NCI-H187 (cell line): ENCODE measurements at regions not wholly inside any gene's neighbourhood (a gene's known extent, or its start where the extent isn't known, plus 50 kb on each side); places are given as distances from the start of the nearest gene placed in this dataset.
A peak's percentile ranks its signal among the peaks of the same experiment; 100 is the strongest.
"Not testable (repeated sequence)": the region's sequence is repeated elsewhere in the genome, so short reads cannot be mapped to it uniquely, and the experiment has no call there.

Experiments
- DNase-seq, 2 experiments: peaks; one replicate each; lab custom pipeline; 2025; lab: John Stamatoyannopoulos, UW

DNA sequence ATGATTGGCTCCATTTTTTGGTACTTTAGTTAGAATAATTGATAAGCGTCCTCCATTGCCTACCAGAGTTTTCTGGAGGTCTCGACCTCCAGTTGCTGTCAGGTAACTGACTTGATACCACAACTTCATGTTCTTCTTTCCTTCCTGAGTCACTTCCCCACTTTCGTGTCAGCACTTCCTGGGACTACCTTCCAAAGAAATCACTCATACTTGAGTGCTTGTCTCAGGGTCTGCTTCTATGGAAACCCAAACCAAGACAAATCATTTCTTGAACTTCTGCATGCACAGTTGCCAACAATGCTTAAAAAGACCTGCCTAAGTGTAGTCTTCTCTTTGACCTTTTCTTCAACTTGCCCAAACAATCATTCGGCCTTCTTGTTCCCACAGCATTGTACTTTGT is 210.3 kb upstream of the ETAA1 start:
- no peak for DNase-seq

DNA sequence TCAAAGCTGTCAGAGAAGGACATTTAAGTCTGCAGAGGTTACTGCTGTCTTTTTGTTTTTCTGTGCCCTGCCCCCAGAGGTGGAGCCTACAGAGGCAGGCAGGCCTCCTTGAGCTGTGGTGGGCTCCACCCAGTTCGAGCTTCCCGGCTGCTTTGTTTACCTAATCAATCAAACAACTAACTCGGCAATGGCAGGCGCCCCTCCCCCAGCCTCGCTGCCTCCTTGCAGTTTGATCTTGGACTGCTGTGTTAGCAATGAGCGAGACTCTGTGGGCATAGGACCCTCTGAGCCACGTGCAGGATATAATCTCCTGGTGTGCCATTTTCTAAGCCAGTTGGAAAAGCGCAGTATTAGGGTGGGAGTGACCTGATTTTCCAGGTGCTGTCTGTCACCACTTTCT is 201.8 kb upstream of the ETAA1 start:
- DNase-seq, result not testable (repeated sequence)

DNA sequence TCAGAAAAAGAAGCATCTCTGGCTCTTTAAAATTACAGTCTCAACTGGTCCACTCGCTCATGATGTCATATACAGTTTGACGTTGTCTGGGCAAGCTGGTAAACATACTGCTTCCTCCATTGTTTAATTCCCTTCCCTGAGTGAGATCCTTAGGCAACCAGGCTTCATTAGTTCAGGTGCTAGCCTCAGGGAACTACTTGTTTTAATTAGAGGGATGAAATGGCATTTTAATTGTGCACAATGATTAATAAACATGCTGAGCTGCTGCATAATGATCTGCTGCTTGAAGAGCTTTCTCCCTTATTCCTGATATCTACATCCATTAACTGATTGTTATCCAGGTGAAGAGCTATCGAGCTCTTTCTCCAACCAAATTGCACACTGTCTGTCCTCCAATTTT is 195.6 kb upstream of the ETAA1 start:
- DNase-seq, result no peak

DNA sequence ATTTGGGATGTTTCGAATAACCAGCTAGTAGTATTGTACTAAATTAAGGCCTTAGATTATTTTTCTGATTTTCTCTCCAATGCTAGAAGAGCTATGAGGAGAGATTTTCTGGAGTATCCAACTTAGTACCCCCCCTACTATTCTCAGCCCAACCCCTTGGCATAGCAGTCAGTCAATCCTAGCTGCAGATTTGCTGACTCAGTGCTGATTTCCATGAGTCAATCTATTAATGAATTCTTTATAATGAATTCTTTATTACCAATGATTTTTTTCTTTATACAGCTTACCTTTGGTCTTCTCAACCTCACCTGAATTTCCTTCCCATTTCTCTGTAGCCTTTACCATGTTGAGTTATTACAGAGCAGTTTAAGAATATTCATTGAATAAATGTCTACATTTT is 192.8 kb upstream of the ETAA1 start:
- no peak for DNase-seq

DNA sequence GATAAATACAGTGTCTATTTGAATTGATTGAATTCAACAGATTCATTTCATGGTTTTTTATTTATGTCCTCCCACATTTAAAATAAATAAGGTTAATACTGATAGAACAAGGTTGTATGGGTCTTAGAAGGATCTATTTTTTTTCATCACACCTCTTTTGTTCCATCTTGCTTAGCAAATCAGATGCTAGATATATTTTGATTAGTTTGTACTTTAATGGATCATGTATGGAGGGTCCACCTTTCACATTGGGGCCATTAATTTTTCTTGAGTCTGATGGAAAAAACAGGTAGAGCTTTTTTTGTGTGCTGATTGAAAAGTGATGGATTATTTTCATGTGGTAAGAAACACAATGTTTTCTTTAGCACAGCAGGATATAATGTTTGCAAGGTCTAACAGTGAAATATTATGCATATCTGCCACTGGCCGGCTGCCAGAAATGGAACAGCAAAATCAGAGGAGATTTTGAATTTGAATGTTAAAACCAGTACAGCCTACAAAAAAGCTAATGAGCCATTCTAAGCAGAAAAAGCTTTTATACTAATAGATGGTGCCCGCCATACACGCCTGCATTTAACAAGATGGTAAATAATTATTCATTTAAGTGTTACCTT is 188.1 kb upstream of the ETAA1 start:
- no peak for DNase-seq

DNA sequence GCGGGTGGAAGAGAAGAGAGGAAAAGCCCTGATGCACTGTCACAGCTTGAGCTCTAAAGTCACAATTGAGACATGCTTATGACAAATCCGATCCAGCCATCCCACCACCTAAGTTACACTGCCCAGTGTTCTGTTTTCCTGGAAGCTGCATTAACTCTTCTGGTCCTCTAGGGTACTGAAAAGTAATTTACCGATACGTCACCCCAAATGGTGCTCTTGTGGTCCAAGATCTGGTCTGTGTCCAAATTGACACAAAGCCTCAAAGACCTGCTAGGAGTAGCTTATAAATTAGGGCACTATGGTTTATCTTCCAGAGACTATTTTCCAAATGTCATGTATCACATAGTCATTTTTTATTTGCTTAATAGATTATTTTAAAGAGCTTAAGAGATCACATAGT is 186.7 kb upstream of the ETAA1 start:
- DNase-seq, result no peak

DNA sequence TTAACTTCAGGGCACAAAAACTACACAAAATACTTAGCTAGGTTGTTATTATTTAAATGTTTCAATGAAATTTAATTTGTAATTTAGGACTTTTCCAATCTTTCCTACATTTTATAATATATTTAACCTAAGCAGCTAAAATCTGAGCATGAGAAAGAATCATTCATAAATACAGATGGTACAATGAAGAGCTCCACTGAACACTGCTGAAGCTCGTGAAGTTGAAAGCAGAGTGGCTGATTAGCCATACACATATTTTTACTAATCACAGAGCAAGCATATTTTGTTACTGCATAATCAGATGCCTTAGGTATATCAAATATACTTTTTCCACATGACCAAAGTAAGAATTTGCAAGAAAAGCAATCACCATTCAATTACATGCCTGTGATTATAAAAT is 184.9 kb upstream of the ETAA1 start:
- no peak for DNase-seq

DNA sequence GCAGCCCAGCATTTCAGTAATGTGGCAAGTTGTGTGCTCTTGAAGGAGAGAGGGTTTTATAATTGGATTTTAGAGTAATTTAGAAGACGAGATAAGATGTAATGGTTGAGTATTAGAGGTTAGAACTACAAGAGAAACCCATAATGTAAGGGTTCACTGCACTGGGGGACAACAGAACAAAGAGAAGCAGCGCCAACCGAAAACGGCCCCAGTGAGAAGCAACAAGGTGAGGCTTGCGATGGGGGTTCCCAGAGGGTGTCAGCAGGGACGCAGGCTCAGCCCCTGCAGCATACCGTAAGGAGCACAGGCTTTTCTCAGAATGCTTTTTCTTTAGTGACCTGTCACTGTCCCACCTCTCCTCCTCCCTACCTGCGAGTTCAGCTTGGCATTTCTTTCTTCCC is 183.9 kb upstream of the ETAA1 start:
- DNase-seq, result no peak

DNA sequence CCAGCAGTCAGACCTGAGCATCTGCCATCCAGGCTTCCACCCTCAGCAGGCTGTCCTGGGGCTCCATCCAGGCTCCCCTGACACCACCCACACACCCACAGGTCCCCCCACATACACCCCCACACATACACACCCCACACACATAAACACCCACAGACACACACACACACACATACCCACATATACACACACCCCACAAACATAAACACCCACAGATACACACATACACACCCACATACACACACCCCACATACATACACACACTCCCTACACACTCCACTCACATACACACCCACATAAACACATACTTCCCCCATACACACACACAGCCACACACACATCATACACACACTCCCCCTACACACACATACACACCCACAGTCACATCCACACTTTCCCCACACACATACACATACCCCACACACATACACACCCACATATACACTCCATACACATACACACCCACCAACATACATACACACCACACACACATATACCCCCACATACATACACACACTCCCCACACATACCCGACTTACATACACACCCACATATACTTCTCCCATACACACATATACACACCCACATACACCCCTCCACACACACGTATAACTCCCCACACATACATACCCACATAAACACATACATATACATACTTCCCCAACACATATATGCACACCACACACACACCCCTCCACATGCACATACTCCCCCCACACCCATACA is 183.3 kb upstream of the ETAA1 start:
- no peak for DNase-seq

DNA sequence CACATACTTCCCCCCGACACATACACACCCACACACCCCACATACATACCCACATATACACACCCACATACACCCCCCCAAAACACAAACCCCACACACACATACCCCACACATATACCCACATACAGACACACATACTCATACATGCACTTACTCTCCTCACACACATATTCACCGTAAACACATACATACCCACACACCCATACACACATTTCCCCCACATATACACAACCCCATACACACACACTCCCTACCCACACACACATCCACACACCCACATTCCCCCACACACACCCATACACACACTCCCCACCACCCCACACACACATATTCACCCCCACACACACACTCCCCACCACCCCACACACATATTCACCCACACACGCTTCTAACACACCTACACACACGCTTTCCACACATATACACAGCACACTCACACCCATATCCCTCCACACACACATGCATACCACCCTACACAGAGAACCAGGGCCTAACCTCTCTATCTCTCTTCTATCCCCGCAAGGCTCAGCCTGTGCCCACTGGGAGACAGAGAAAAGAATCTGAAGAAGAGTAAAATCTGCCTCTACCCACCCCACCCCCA is 182.4 kb upstream of the ETAA1 start:
- DNase-seq, result no peak

DNA sequence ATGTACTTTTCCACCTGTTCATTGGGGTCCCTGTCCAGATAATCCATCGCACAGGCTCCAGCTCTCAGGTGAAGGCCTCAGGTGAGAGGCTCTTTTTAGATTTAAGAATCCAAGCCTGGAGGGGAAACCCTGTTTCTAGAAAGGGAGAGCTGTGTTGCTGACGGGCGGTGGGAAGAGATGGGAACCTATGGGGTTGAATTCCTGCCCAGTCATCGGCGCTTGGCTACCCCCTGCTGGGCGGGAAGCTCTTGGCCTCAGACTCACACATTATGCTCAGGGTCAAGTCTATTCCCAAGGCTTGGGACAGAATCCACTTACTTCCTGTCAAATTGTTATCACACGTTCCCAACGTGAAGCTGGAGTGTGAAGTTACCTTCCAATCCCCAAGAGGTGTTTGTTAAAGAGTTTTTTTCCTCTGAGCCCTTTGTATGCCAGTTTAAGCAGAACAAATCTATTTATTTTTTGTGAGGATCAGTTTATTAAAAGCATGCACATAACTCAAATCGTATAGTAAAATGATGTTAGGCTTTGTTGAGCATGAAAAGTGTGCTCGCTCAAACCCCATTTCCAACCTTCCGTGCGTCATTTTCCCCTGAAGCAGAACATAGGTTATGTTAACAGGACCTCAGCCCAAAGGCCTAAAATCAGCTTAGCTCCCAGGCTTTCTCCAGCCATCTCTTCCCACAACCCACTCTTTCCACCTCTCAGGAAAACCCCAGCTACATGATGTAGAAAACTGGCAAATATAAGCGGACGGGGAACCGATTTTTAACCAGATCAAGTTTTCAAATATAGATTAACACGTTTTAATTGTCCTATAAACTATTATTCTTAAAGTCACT is 181.7 kb upstream of the ETAA1 start:
- no peak for DNase-seq

DNA sequence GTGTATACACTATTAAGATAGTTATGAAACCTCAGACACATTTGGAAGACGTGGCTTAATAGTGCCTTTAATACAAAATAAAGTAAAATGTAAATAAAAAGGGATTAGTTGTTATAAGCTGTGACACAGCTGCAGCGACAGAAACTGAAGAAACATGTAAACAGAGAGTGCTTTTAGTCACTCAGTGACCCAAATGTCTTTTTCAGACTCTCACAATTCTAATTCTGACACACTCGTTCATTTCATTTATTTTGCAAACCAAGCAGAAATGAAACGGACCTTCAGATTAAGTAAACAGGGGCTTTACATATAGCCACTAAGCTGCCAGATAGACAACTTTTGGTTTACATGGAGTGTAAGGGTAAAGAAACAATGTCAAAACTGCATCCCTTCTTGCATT is 181.0 kb upstream of the ETAA1 start:
- no peak for DNase-seq

DNA sequence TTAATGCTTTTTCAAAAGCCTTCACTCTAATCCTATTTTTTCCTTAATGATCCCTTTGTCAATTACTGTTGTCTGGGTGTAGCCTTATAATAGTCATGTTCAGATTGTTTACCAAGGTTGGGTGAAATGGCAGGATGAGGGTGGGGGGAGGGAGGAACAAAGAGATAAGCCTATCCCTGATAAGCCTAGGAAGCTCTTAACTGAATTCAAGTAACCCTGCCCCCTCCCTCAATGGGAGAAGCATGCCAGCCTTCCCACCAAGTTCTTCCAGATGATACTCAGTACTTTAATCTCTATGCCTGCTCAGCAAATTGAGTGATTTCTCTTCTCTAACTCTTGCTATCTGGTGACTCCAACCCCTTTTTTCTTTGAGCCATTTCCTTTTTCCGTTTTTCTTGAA is 180.3 kb upstream of the ETAA1 start:
- no peak for DNase-seq

DNA sequence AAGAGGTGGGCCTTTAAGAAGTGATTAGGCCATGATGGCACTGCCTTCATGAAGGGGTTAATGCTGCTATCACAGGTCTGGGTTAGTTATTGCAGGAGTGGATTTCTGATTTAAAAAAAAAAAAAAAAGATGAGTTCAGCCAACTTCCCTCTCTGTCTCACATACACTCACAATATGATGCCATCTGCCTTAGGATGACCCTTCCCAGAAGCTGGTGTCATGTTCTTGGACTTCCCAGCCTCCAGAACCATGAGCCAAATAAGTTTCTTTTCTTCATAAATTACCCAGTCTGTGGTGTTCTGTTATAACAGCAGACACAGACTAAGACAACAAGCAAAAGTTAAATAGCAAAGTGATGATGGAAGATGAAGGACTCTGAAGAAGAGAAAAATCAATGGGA is 179.7 kb upstream of the ETAA1 start:
- no peak for DNase-seq

DNA sequence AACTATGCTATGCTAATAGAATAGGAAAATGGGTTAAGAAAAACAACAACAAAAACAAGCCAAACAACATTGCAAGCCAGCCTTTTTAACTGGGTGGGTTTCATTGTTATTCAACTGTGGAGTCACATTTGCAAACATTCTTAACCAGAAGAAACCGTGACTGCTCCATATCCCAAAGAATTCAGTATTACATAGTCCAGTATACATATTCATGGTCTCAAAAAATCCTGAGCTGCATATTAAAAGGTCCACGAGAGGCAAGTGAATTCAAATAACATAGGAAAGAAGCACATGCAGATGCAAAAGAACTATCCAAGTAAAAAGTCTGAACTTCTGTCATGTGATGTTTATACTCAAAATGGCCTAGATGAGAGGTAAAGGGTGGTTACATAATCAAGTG is 179.1 kb upstream of the ETAA1 start:
- no peak for DNase-seq

DNA sequence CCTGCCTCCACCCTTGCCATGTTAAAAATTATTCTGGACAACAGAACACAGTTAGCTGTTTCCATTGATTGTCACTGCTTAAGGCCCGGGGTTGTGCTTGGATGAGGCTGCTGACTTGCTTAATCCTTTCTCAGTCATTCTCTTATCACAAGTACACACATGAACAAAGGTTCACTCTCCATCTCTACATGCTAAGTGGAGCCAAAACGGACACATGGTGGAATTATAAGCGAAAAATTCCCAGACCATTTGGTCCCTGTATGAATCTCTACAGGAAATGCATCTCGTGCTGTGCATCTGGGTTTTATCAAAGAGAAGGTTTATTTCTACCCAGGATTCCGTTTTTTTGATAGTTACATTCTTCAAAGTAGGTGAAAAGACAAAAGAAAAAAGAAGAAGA is 177.5 kb upstream of the ETAA1 start:
- no peak for DNase-seq

DNA sequence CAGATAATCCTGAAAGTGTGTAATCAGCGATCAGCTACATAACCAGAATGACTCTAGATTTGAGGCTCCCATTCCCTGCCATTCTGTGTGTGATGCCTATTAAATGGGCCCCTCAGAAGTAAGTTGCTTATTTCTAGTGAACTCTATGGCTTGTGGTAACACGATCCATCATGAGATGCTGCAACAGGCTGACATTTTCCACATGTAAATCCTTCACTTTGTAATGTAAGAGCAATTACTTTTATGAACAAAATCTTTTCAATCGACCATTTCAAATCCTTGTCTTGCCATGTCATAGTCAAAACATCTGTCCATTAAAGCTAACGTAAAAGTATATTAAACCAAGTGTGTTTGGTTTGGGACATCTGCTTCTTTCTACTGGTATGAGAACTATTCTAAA is 175.9 kb upstream of the ETAA1 start:
- DNase-seq, result no peak

DNA sequence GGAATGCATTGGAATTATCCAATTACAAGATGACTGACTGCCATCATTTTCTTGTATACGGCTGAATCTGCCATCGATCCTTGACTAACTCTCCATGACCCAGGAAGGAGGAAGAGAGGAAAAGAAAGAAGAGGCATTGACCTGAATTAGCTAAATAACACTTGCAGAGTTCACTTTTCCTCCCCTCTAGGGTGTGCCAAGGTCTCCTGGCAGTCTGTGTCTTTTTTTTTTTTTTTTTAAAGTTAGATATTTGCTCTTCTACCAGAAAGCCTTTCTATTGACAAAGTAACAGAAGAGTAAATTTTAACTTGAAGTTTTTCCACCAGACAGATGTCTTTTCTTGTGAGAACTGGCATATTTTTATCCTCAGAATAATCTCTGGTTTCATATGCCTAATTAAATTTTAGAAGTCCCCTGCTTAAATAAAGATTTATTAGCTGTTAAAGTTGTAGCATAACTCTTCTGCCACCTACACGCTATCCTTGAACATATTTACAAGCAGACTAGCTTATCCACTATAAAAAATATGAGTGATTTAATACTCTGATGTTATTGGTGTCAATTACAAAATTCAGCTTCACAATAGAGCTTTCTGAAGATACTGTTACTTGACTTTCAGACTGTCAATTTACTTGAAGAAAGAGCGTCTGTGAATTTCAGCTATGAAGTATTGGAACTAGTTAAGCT is 171.7 kb upstream of the ETAA1 start:
- no peak for DNase-seq

DNA sequence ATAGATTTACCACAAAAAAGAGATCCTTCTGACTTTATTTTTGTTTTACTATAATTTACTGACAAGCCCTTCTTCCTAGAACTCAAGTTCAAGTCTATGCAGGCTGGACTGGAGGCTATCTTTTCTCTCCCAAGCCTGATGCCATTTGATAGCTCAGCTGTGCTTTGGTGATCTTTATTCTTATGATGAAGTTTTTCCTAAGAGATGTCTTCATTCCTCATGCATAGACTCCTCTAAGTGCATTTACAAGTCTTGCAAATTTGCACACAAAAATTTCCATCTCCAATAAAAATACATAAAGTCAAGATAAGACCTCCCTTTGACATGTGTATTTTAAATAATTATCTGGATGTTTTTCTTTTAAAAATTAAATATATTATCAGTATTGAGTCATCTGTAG is 167.4 kb upstream of the ETAA1 start:
- DNase-seq, result no peak

DNA sequence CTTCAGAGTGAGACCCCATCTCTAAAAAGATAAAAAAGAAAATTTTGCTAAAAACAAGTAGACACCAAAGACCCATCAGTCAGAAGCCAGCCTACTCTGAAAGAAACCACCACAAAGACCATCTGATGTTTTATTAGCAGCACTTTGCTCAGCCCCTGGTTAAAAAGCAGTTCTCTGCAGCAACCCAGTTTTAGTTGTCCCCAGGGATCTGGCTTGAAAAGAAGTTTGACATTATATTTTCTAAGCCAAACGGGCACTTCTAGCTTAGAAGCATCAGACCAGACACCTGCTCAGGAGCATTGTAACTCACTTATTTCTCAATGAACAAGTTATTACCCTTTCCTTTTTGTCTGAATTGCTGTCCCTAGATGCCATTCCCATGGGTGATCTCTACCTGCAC is 164.2 kb upstream of the ETAA1 start:
- DNase-seq, result peak in 1 of 2 experiments; percentile 30

DNA sequence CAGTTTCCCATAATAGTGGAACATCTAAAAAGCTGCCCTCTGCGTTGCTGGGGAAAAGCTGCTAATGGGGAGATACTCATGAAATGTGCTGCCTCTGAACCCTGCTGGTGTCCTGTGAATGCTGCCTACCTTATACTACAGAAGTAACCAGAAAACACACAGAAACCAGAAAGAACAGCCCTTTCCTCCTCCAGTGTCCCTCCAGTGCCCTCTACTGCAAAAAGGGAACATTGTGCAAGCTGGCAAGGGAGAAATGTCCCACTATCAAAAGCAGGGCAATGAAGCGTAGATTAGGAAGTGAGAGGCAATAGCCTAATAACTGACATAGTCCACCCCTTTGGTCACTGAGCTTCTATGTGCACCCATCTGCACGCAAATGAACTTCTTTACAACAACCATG is 162.7 kb upstream of the ETAA1 start:
- DNase-seq, result no peak

DNA sequence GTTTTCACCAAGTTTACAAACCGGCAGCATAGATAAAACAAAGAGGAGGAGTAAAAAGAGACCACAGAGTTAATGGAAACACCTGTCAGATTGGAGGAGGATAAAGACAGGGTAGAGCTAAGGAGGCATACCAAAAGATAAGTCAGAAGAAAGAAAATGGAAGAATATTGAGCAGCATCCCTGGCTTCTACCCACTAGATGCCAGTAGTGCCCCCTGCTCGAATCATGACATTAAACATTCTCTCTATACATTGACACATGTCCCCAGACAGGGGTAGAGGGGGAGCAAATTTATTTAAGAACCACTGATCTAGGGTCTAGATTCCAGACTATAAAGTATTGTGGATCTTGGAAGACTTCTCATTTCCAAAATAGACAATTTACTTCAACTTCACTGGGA is 159.8 kb upstream of the ETAA1 start:
- no peak for DNase-seq
